Heart left ventricle (tissue), 16 donors: ENCODE measurements at regions not wholly inside any gene's neighbourhood (a gene's known extent, or its start where the extent isn't known, plus 50 kb on each side); places are given as distances from the start of the nearest gene placed in this dataset.

ENCODE experiments used
- ATAC-seq, 4 donors: fragments of 200-7000 bp; cut with Tn5 transposase; one replicate each; pipeline ENCODE4 v1.9.1; 2020 to 2022; ENCODE audit warnings: moderate library complexity in 4 of 4, mild to moderate bottlenecking in 3 of 4, moderate number of reproducible peaks in 1 of 4
- DNase-seq, 5 donors: peaks; one replicate each; pipeline ENCODE4 v3.0.0-alpha.2; 2020
- H3K27ac ChIP-seq, 12 donors: fragments of 200-600 bp; sonication (generic) in 4 of 12; one replicate each; pipeline versions ENCODE4 v1.5.0 to v1.8.0; 2016 to 2022; ENCODE audit warnings: mild to moderate bottlenecking in 2 of 12
- H3K27me3 ChIP-seq, 9 donors: fragments of 200-600 bp; sonication (generic) in 2 of 9; one replicate each; pipeline versions ENCODE4 v1.5.1 to v1.8.0; 2016 to 2022; ENCODE audit warnings: mild to moderate bottlenecking in 3 of 9
- H3K36me3 ChIP-seq, 9 donors: fragments of 200-600 bp; sonication (generic) in 2 of 9; one replicate each; pipeline versions ENCODE4 v1.5.0 to v1.8.0; 2018 to 2022; ENCODE audit warnings: mild to moderate bottlenecking in 2 of 9
- H3K4me1 ChIP-seq, 12 donors: fragments of 200-600 bp; sonication (generic) in 4 of 12; one replicate each; pipeline versions ENCODE4 v1.5.0 to v1.8.0; 2016 to 2022; ENCODE audit warnings: mild to moderate bottlenecking in 3 of 12
- H3K4me3 ChIP-seq, 12 donors: fragments of 200-600 bp; sonication (generic) in 4 of 12; one replicate each; pipeline versions ENCODE4 v1.5.0 to v1.8.0; 2017 to 2022; ENCODE audit warnings: mild to moderate bottlenecking in 9 of 12, moderate library complexity in 4 of 12
- H3K9me3 ChIP-seq, 12 donors: fragments of 200-600 bp; sonication (generic) in 4 of 12; one replicate each; pipeline versions ENCODE4 v1.5.0 to v1.8.0; 2016 to 2022; ENCODE audit warnings: mild to moderate bottlenecking in 1 of 12
- POLR2A ChIP-seq, 2 donors: fragments of 450-650 bp; IDR thresholded peaks; one replicate each; pipeline ENCODE4 v1.6.1; 2017; ENCODE audit warnings: antibody characterized with exemption in 2 of 2, mild to moderate bottlenecking in 2 of 2, moderate library complexity in 2 of 2
- WGBS, 4 donors: extraction: QIAGEN DNeasy Blood & Tissue Kit in 2 of 4; methylation state at CpG; one replicate each; pipeline versions ENCODE4 v1.1.5 to v1.1.7; 2013 to 2018; 5-methylcytosine and 5-hydroxymethylcytosine counted together
- intact Hi-C, 10 donors: fragments of 100-400 bp; cut with DNase I; formaldehyde crosslinking; loops; one replicate each; pipeline versions ENCODE4 v1.11.1 to v1.14.2; 2022
- TF ChIP-seq, protein P1 (sequence below), 12 donors: fragments of 200-600 bp; sonication (generic) in 4 of 12; IDR thresholded peaks; one replicate each; pipeline versions ENCODE4 v1.5.0 to v1.8.0; 2018 to 2022; ENCODE audit warnings: antibody characterized with exemption in 12 of 12, mild to moderate bottlenecking in 5 of 12
- donor health status: ischemic (EF 13 %, LVEDD 7.1; RV severe dilation, severe dysfunction).
- donor health status: healthy with polysubstance abuse.
- donor health status: DM: no; HTN: yes; CAD: no.
- donor health status: DM: no; HTN: no; CAD: no.
- donor health status: ischemic (EF 25% LVEDD 6.9; RV normal size, moderate dysfunction).
- donor health status: ischemic (EF 25% LVEDD 5.7; RV mildly dilated, moderate dysfunction).
- donor health status: healthy.
- donor health status: DM: yes; HTN: yes; CAD: no.
- donor health status: ischemic (EF 35%, LVEDD 5.7; RV mildly dilated, moderate dysfunction).
- donor health status: nonischemic (EF 11% LVEDD 7.7; RV severe dilation, severe dysfunction).
- donor health status: DM: yes; HTN: yes; CAD: no.
- donor health status: PGD.
- donor health status: ischemic (EF 29% LVEDD 5.4; RV normal size, mild dysfunction).
- donor health status: nonischemic (EF 23%, LVEDD 6.1; RV moderate dilation, normal function).

DNA sequence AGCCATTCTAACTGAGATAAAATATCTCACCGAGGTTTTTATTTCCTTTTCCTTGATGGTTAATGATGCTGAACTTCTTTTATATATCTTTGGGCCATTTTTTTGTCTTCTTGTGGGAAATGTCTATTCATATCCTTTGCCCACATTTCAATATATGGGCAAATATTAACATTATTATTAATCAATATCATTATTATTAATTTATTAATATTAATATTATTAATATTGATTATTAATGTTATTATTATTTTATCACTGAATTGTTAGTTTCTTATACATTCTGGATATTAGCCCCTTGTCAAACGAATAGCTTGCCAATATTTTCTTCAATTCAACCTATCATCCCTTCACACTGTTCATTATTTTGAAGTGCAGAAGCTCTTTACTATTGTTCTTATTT, 2203.6 kb downstream of the PCDH9 start:
- DNase-seq (no peak), ATAC-seq (no peak)
- H3K9me3 ChIP-seq: peaks cover 0 to 20% (median under 1%) of the 10 kb centered on the region in 12 donors
- WGBS, 4 donors: 63 to 68% (median 64%) methylated on average over 2 of the region's 2 CpGs
- no peaks in the 10 kb centered on the region for H3K4me1 ChIP-seq
- H3K4me3 ChIP-seq: no peak overlapping the region
- no peaks in the 10 kb centered on the region for H3K27me3 ChIP-seq
- intact Hi-C loops: no loop called here
- H3K27ac ChIP-seq: no peak overlapping the region
- H3K36me3 ChIP-seq: no peaks in the 10 kb centered on the region
- TF ChIP-seq POLR2A (IDR thresholded peaks at IDR 0.05): no peak
- TF ChIP-seq, protein P1, sequence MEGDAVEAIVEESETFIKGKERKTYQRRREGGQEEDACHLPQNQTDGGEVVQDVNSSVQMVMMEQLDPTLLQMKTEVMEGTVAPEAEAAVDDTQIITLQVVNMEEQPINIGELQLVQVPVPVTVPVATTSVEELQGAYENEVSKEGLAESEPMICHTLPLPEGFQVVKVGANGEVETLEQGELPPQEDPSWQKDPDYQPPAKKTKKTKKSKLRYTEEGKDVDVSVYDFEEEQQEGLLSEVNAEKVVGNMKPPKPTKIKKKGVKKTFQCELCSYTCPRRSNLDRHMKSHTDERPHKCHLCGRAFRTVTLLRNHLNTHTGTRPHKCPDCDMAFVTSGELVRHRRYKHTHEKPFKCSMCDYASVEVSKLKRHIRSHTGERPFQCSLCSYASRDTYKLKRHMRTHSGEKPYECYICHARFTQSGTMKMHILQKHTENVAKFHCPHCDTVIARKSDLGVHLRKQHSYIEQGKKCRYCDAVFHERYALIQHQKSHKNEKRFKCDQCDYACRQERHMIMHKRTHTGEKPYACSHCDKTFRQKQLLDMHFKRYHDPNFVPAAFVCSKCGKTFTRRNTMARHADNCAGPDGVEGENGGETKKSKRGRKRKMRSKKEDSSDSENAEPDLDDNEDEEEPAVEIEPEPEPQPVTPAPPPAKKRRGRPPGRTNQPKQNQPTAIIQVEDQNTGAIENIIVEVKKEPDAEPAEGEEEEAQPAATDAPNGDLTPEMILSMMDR (IDR thresholded peaks at IDR 0.05): no peak

DNA sequence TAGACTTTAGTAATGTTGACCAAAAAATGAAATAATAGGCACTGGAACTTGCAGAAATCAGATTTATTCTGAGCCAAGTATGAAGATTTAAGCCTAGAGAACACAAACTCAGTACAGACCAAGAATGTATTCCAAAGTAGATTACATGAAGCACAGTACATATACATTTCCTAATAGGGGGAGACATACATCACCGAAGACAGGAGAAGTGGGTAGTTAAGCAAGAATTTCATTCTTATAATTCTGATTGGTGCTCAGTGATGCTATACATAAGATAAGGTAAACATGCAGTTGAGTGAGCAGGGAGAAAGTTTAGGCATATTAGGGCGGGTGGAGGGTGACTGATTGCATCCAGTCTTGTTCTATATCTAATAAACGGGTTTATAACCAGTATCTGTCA, 2218.8 kb downstream of the PCDH9 start:
- Histone ChIP-seq H3K4me3 (no peak overlapping the region), H3K4me1 (no peaks in the 10 kb centered on the region), H3K36me3 (no peaks in the 10 kb centered on the region), H3K27me3 (no peaks in the 10 kb centered on the region), H3K27ac (no peak overlapping the region), H3K9me3 (peaks cover 0 to 2% (median 0%) of the 10 kb centered on the region in 12 donors)
- TF ChIP-seq, protein P1 (IDR thresholded peaks at IDR 0.05): no peak
- no peak for TF ChIP-seq POLR2A (IDR thresholded peaks at IDR 0.05)
- no peak for DNase-seq
- WGBS, 4 donors: 47 to 59% (median 54%) methylated on average over 3 of the region's 3 CpGs
- intact Hi-C loops: no loop called here
- ATAC-seq: no peak

DNA sequence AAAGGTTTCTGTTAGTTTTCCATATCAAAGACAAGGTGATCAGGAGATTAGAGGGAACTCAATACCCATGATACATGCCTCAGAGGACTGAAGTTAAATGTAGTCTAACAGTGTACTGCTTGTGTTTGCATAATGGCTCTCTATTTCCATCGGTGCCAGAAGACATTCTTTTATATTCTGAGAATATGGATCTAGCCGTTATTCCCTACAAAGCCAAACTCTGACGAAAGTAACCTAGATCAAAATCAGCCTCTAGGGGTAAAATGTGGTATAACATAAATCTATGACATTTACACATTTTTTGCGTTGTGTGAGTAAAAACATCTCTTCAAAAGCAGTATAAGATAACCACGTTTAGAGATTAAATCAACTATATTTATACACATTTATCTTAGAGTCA, 2232.7 kb downstream of the PCDH9 start:
- DNase-seq (no peak), ATAC-seq (no peak)
- Histone ChIP-seq H3K27ac (no peak overlapping the region), H3K4me1 (no peaks in the 10 kb centered on the region), H3K27me3 (no peaks in the 10 kb centered on the region), H3K4me3 (no peak overlapping the region), H3K36me3 (no peaks in the 10 kb centered on the region), H3K9me3 (no peaks in the 10 kb centered on the region)
- 72 to 74% (median 73%) methylated on average over 5 of the region's 5 CpGs for WGBS, 4 donors
- intact Hi-C loops: no loop called here
- TF ChIP-seq POLR2A (IDR thresholded peaks at IDR 0.05): no peak
- TF ChIP-seq, protein P1 (IDR thresholded peaks at IDR 0.05): no peak

DNA sequence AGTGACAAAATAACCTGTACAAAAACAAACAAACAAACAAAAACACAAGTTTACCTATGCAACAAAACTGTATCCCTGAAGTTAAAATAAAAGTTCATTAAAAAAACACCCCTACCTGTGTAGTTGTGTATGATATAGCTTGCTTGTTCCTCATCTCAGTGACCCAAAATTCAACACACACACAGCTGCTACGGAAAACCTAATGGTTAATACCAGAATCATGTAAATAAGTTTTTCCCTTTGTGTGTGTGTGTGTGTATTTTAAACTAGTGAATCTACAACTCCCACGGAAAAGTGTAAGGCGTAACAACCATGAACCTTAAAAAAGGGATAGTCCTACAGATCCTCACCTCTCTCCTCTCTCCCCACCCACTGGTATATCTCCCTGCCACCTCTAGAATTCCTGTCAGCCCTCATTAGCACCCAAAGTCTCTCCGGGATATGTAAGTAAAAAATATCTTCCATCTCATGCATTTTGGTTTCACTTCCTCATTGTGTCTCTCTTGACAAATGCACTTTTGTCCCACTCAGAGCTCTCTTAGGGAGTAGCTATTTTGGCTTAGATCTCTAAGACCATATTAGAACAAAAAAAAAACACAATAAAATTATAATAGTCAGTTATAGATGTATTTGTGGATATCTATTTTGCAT, 2236.5 kb downstream of the PCDH9 start:
- Histone ChIP-seq H3K9me3 (no peaks in the 10 kb centered on the region), H3K27me3 (no peaks in the 10 kb centered on the region), H3K36me3 (no peaks in the 10 kb centered on the region), H3K4me1 (no peaks in the 10 kb centered on the region), H3K4me3 (no peak overlapping the region), H3K27ac (no peak overlapping the region)
- DNase-seq (no peak), ATAC-seq (no peak)
- intact Hi-C loops: no loop called here
- TF ChIP-seq, protein P1 (IDR thresholded peaks at IDR 0.05): no peak
- no peak for TF ChIP-seq POLR2A (IDR thresholded peaks at IDR 0.05)
- 66 to 78% (median 70%) methylated on average over 4 of the region's 4 CpGs for WGBS, 4 donors
